ENCODE measurements at regions not wholly inside any gene's neighbourhood (a gene's known extent, or its start where the extent isn't known, plus 50 kb on each side); places are given as distances from the start of the nearest gene placed in this dataset.

DNA sequence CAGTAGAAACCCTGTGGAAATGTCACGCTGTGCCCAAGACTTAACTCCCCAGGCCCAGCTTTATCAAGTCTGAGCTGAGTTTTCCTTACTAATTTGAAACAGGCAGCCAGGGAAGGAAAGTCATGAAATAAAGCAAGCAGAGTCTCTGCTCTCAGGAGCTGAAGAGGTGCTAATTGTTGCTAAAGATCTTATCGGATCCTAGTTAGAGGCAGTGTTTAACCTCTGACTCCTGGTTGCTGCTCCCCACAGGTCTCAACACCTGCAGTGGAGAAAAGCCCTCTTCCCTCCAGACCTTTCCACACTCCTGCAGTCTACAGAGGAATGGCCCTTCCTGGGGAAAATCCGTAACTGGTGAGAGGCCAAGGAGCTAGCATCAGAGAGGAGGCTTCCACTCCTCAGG is 628.2 kb downstream of the NTRK3 start:
- no peak for TF ChIP-seq POLR2AphosphoS5 (IDR thresholded peaks at IDR 0.05)
- TF ChIP-seq EP300 (IDR thresholded peaks at IDR 0.05) = no peak
- TF ChIP-seq, protein P1, sequence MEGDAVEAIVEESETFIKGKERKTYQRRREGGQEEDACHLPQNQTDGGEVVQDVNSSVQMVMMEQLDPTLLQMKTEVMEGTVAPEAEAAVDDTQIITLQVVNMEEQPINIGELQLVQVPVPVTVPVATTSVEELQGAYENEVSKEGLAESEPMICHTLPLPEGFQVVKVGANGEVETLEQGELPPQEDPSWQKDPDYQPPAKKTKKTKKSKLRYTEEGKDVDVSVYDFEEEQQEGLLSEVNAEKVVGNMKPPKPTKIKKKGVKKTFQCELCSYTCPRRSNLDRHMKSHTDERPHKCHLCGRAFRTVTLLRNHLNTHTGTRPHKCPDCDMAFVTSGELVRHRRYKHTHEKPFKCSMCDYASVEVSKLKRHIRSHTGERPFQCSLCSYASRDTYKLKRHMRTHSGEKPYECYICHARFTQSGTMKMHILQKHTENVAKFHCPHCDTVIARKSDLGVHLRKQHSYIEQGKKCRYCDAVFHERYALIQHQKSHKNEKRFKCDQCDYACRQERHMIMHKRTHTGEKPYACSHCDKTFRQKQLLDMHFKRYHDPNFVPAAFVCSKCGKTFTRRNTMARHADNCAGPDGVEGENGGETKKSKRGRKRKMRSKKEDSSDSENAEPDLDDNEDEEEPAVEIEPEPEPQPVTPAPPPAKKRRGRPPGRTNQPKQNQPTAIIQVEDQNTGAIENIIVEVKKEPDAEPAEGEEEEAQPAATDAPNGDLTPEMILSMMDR (IDR thresholded peaks at IDR 0.05) = no peak
